Activated CD8-positive, alpha-beta memory T cell treated with anti-CD3 and anti-CD28 coated beads for 36 hours (primary cell): ENCODE measurements at regions not wholly inside any gene's neighbourhood (a gene's known extent, or its start where the extent isn't known, plus 50 kb on each side); places are given as distances from the start of the nearest gene placed in this dataset.
"Not testable (repeated sequence)": the region's sequence is repeated elsewhere in the genome, so short reads cannot be mapped to it uniquely, and the experiment has no call there.

Experiments used
- CTCF ChIA-PET: fragments of 350-600 bp; sonication (Branson Sonifier 250); formaldehyde crosslinking; loops from one replicate; lab custom pipeline; 2021; ENCODE audit warnings: antibody characterized with exemption; lab: Charles Lee
- POLR2A ChIA-PET: fragments of 350-600 bp; sonication (Branson Sonifier 250); formaldehyde crosslinking; loops from one replicate; lab custom pipeline; 2021; ENCODE audit warnings: antibody characterized with exemption; lab: Charles Lee

- ChIA-PET POLR2A (no interaction called here), CTCF (no interaction called here)
Observed at GRCh38 chr6:16822529-16822928, 61.3 kb upstream of the ATXN1 start.

- ChIA-PET CTCF (no interaction called here), POLR2A (no interaction called here)
Observed at GRCh38 chr6:16821834-16822264, 60.6 kb upstream of the ATXN1 start.

DNA sequence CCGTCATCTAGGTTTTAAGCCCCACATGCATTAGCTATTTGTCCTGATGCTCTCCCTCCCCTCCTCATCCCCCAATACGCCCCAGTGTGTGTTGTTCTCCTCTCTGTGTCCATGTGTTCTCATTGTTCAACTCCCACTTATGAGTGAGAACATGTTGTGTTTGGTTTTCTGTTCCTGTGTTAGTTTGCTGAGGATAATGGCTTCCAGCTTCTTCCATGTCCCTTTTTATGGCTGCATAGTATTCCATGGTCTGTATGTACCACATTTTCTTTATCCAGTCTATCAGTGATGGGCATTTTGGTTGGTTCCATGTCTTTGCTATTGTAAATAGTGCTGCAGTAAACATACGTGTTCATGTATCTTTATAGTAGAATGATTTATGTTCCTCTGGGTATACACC is 59.0 kb upstream of the ATXN1 start:
- POLR2A ChIA-PET = not testable (repeated sequence)
- CTCF ChIA-PET = interaction anchor here (0.9 to 1.5 kb wide), 2 partner anchors 17 to 57 kb away, joined by 3 read pairs; no protein-coding TSS in a partner anchor

DNA sequence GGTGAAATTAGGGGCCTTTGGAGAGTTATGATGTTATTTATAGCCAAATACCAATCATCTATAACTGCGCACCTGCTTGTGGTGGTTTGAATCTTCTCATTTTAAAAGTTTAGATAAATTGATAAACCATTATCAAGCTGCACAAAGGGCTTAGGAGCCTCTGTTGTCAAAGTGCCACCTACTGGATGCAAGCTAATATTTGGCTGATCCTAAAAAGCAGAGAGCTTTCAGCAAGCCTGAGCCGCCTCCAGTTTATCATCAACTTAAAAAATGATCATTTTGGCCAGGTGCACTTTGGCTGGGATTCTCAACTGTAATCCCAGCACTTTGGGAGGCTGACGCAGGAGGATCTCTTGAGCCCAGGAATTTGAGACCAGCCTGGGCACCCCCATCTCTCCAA is 58.5 kb upstream of the ATXN1 start:
- POLR2A ChIA-PET = no interaction called here

DNA sequence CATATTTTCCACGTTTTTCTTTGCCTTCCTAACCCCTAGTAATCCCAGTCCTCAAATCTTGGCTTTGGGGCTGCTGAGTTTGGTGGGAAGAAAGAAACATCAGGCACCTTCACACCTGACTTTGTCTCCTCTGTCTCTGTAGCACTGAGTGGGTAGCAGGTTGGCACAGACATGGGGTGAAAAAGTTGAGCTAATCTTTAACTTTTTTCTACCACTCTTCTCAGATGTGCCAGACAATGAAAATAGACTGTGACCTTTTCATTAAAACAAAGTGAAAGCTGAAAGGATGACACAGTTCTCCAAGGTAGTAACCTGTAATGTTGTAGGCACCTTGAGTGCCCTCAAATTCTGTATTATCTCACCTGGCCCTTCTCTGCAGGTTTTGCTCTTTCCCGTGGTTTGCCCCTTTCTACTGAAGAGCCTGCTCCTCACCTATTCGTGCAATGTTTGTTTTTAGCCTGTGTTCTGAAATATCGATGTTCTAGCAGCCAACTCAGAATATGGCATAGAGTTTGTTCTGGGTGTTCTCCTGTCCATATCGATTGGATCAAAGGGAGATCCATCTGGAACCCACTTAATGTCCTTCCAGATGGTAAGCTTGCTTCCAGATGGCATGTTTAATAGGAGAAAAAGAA is 57.8 kb upstream of the ATXN1 start:
- ChIA-PET POLR2A (no interaction called here), CTCF (interaction anchor here (0.9 to 1.5 kb wide), 2 partner anchors 18 to 56 kb away, joined by 3 read pairs; no protein-coding TSS in a partner anchor)

More for the DNA sequence above, 58.5 kb upstream of the ATXN1 start:
- CTCF ChIA-PET = interaction anchor here (0.9 to 1.5 kb wide), 2 partner anchors 17 to 56 kb away, joined by 3 read pairs; no protein-coding TSS in a partner anchor

DNA sequence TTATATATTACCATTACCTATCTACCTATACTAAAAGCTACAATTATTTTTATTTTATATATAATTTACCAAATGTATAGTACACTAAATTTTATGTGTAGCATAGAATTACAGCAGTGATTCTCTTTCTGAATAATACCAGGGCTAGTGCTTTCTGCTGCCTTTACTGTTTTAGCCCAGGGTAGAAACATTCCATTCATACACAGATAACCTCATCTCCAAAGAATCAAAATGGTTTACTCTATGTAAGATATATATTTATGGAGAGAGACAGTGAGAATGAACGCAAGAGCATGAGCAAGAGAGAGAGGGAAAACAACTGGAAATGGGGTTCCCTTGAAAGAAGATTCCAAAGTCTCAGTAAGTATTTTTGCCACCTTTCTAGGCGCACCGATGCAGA is 56.3 kb upstream of the ATXN1 start:
- CTCF ChIA-PET = interaction anchor here (0.9 kb wide), 1 partner anchor 104 kb away, joined by 3 read pairs; no protein-coding TSS in a partner anchor

DNA sequence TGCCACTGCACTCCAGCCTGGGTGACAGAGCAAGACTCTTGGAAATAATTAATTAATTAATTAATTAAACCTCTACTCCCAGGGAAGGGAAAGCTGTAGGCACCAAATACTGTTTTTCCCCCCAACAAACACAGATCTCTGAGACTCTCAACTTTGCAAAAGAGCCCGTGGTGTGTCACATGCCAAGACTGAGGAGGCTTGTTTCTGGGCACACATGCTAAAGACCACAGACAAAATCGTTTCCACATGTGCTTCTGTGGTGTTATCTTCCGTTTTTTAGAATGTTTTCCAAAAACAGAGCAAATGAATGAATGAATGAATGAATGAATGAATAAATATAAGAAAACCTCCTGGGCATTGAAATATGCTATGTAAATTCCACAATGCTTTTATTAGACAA is 55.6 kb upstream of the ATXN1 start:
- ChIA-PET POLR2A (no interaction called here), CTCF (interaction anchor here (0.9 kb wide), 1 partner anchor 105 kb away, joined by 3 read pairs; no protein-coding TSS in a partner anchor)

More for the DNA sequence above, 56.3 kb upstream of the ATXN1 start:
- POLR2A ChIA-PET = no interaction called here

- ChIA-PET CTCF (no interaction called here), POLR2A (no interaction called here)
Observed at GRCh38 chr6:16812993-16813392, 51.7 kb upstream of the ATXN1 start.

GRCh38 chr6:16811277-16811979 is 50.2 kb upstream of the ATXN1 start:
- ChIA-PET POLR2A (no interaction called here), CTCF (no interaction called here)
